ENCODE measurements at regions not wholly inside any gene's neighbourhood (a gene's known extent, or its start where the extent isn't known, plus 50 kb on each side); places are given as distances from the start of the nearest gene placed in this dataset.

GRCh38 chr20:37598100-37598543 lies 70.4 kb upstream of the BLCAP start:
- DNase-seq (ENCODE audit: low read depth), result no peak

- DNase-seq (ENCODE audit: low read depth), result no peak
Observed at GRCh38 chr20:37596890-37597536, 69.3 kb upstream of the BLCAP start.

- no peak for DNase-seq (ENCODE audit: low read depth)
Observed at GRCh38 chr20:37596168-37596567, 68.5 kb upstream of the BLCAP start.

- DNase-seq (ENCODE audit: low read depth), result no peak
Observed at GRCh38 chr20:37593710-37594109, 66.0 kb upstream of the BLCAP start.

DNA sequence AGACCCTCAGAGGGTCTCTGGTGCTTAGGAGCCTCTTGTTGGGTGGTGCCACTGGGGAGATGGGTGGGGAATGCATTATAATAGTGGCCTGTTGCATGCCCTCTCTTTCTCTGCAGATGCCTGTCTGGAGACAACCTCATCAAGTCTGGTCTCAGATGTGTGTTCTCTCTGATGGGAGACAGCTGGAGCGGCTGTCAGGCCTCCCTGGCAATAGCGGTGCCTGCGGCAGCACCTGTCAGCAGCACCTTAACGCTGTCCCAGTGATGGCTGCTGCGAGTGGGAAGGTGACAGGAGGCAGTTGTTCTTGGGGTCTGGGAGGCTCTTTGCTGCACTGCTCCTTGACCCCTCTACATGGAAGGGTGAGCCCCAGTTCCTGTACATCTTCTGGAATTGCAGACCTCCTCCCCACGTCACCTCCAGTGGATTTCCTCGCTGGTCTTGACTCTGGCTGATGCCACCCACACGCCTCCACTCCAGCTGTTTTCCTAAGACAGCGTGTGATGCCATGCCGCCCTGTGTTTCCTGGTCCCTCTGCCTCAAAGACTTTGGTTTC lies 63.3 kb upstream of the BLCAP start:
- DNase-seq (ENCODE audit: low read depth), result no peak

GRCh38 chr20:37586078-37586477 lies 58.4 kb upstream of the BLCAP start:
- DNase-seq (ENCODE audit: low read depth), result no peak

DNA sequence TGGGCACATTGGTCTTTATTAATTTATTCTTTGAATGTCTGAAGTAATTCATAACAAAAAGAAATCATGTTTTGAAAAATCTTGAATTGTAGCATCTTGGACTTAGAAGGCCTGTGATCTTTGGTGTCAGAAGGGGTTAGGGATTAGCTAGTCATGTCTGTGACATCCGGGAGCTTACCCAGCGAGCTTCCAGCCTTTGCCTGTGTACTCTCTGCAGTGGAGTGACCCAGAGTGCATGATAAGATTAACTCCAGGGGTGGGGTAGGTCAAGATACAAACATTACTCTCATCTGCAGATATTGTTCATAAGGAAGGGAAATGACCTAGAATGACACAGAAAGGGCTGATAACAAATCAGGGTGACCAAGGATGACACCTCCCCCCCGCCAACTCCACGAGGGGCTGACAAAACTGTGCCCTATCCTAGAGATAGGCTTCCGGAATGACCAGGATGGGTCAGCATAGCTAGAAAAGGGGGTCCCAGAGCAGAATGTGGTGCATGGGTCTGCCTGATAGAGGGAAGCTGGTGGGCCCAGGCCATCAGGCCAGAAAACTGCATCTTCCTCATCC lies 56.6 kb upstream of the BLCAP start:
- DNase-seq (ENCODE audit: low read depth), result peak; percentile 35

DNA sequence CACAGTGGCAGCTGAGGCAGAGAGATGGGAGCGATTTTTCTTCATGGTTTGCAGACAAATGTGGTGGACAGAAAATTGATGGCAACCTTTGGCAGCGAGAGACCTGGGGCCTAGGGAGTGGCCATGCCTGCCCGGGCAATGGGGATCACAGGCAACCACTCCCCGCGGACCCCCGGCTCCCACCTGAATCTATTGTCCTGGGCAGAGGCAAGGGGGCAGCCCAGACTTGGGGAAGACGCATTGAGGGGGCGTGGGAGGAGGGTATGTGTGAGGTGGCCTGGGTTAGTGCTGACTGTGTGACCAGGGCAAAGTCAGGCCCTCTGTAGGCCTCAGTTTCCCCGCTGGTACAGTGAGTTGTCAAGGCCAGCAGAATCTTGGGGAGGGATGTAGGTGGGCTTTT lies 53.6 kb upstream of the BLCAP start:
- no peak for DNase-seq (ENCODE audit: low read depth)

- DNase-seq (ENCODE audit: low read depth), result no peak
Observed at GRCh38 chr20:37580069-37580468, 52.4 kb upstream of the BLCAP start.

DNA sequence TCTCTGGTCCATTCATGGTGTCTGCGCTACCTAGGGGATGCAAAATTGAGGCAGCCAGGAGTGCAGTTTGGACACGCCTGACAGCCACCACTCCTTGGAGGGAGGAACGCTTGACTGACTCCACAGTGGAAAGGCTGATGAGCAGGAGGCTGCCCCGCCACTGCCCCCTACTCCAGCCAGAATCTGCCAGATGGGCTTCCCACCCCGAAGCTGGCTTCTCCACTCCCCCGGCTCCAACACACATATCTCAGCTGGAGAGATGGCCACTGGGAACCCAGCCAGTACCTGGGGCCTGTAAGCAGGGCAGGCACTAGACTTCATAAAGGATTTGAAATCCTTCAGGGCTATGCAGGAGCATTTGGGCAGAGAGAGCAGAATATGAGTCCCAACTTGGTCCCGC lies 51.4 kb upstream of the BLCAP start:
- DNase-seq (ENCODE audit: low read depth), result no peak

GRCh38 chr20:37577981-37578380 lies 50.3 kb upstream of the BLCAP start:
- no peak for DNase-seq (ENCODE audit: low read depth)

Data from CMK (cell line).